Keratinocyte (primary cell): ENCODE measurements at regions not wholly inside any gene's neighbourhood (a gene's known extent, or its start where the extent isn't known, plus 50 kb on each side); places are given as distances from the start of the nearest gene placed in this dataset.

Experiments used
- DNase-seq: peaks from one replicate; pipeline ENCODE4 v3.0.0-alpha.2; 2011; ENCODE audit warnings: low read depth, missing footprints, low spot score
- FAIRE-seq: peaks from 2 replicates; lab custom pipeline; 2011; peaks lifted over from hg19 to GRCh38; lab: Jason Lieb, UNC
- H2AFZ ChIP-seq: 2 replicates; pipeline ENCODE4 v1.6.0; 2012; ENCODE audit warnings: low read length, control low read depth, inconsistent platforms; ENCODE audit not compliant: control insufficient read depth
- H3K27ac ChIP-seq: 2 replicates; pipeline ENCODE4 v1.5.1; 2011; ENCODE audit warnings: low read length; ENCODE audit not compliant: control insufficient read depth, insufficient read depth
- H3K27me3 ChIP-seq: 3 replicates; pipeline ENCODE4 v1.6.0; 2011; ENCODE audit warnings: low read length; ENCODE audit not compliant: control insufficient read depth, insufficient read depth; ENCODE audit errors: extremely low read depth
- H3K36me3 ChIP-seq, 2 experiments: 2 replicates in 1 of 2; 3 replicates in 1 of 2; pipeline ENCODE4 v1.5.1; 2011; ENCODE audit warnings: low read length in 2 of 2, mild to moderate bottlenecking in 1 of 2; ENCODE audit not compliant: control insufficient read depth in 2 of 2, insufficient read depth in 2 of 2; ENCODE audit errors: extremely low read depth in 1 of 2
- H3K4me1 ChIP-seq: 3 replicates; pipeline ENCODE4 v1.5.1; 2011; ENCODE audit warnings: low read length; ENCODE audit not compliant: control insufficient read depth, insufficient read depth; ENCODE audit errors: extremely low read depth
- H3K4me2 ChIP-seq: 3 replicates; pipeline ENCODE4 v1.6.0; 2011; ENCODE audit warnings: low read depth, low read length; ENCODE audit not compliant: control insufficient read depth, insufficient read depth; ENCODE audit errors: extremely low read depth
- H3K4me3 ChIP-seq, 3 experiments: fragments of 200-600 bp in 1 of 3; sonication (generic) in 1 of 3; 2 replicates in 2 of 3; 3 replicates in 1 of 3; pipeline ENCODE4 v1.5.1; 2011 to 2016; ENCODE audit warnings: low read length in 3 of 3, mild to moderate bottlenecking in 3 of 3, control low read depth in 2 of 3, inconsistent platforms in 1 of 3, low read depth in 1 of 3, mixed read lengths in 1 of 3, mixed run types in 1 of 3, moderate library complexity in 1 of 3; ENCODE audit not compliant: control insufficient read depth in 2 of 3, insufficient read depth in 2 of 3; ENCODE audit errors: extremely low read depth in 1 of 3
- H3K79me2 ChIP-seq: 2 replicates; pipeline ENCODE4 v1.6.0; 2012; ENCODE audit warnings: low read length; ENCODE audit not compliant: control insufficient read depth, insufficient read depth
- H3K9ac ChIP-seq: 3 replicates; pipeline ENCODE4 v1.6.0; 2011; ENCODE audit warnings: low read length; ENCODE audit not compliant: control insufficient read depth, insufficient read depth; ENCODE audit errors: extremely low read depth
- H3K9me1 ChIP-seq: 3 replicates; pipeline ENCODE4 v1.6.0; 2011; ENCODE audit warnings: low read length; ENCODE audit not compliant: control insufficient read depth, insufficient read depth; ENCODE audit errors: extremely low read depth
- H3K9me3 ChIP-seq: 2 replicates; pipeline ENCODE4 v1.5.1; 2012; ENCODE audit warnings: low read depth, low read length; ENCODE audit not compliant: control insufficient read depth
- H4K20me1 ChIP-seq: 3 replicates; pipeline ENCODE4 v1.6.0; 2011; ENCODE audit warnings: low read length; ENCODE audit not compliant: control insufficient read depth, insufficient read depth; ENCODE audit errors: extremely low read depth
- CTCF ChIP-seq, 3 experiments: IDR thresholded peaks in 1 of 3; conservative IDR thresholded peaks in 1 of 3; optimal IDR thresholded peaks in 1 of 3; 2 replicates in 2 of 3; 3 replicates in 1 of 3; pipeline versions ENCODE3 to v1.5.1; 2011; ENCODE audit warnings: low read length in 3 of 3, mild to moderate bottlenecking in 3 of 3, moderate library complexity in 2 of 3, control low read depth in 1 of 3, inconsistent platforms in 1 of 3; ENCODE audit not compliant: insufficient read depth in 2 of 3; ENCODE audit errors: extremely low read depth in 1 of 3
- EZH2 ChIP-seq: IDR thresholded peaks from one replicate; pipeline ENCODE4 v1.6.1; 2012; ENCODE audit warnings: inconsistent platforms, mild to moderate bottlenecking, low read length, moderate library complexity
- dilution Hi-C: fragments of 300-500 bp; cut with MboI; formaldehyde crosslinking; loops from one replicate; pipeline ENCODE4 v1.7.0; 2020; ENCODE audit warnings: low sequenced_read_pairs; ENCODE audit not compliant: extremely low pct_ligation_motif_present

- Histone ChIP-seq H3K27me3 (no peaks in the 10 kb centered on the region), H3K9me1 (no peaks in the 10 kb centered on the region), H3K4me3 (no peak overlapping the region), H2AFZ (no peak overlapping the region), H3K4me2 (no peak overlapping the region), H3K36me3 (no peaks in the 10 kb centered on the region), H3K9ac (no peak overlapping the region), H3K79me2 (no peaks in the 10 kb centered on the region), H3K27ac (no peak overlapping the region), H3K9me3 (no peaks in the 10 kb centered on the region), H4K20me1 (no peaks in the 10 kb centered on the region), H3K4me1 (no peaks in the 10 kb centered on the region)
- DNase-seq (no peak), FAIRE-seq (no peak)
- dilution Hi-C loops = no loop called here
- no peak for TF ChIP-seq EZH2
- TF ChIP-seq CTCF (optimal IDR thresholded peaks at IDR 0.05 in 1 of 3, IDR thresholded peaks at IDR 0.05 in 1 of 3, conservative IDR thresholded peaks at IDR 0.05 in 1 of 3; ENCODE audit: extremely low read depth in 1 of 3, insufficient read depth in 2 of 3, low read length in 3 of 3) = no peak
Measured at GRCh38 chr12:13786646-13787045, 194.8 kb downstream of the GRIN2B start.

GRCh38 chr12:13784504-13784903 lies 196.9 kb downstream of the GRIN2B start:
- H4K20me1 ChIP-seq = no peaks in the 10 kb centered on the region
- H3K4me2 ChIP-seq = no peak overlapping the region
- H3K9me1 ChIP-seq = no peaks in the 10 kb centered on the region
- no peaks in the 10 kb centered on the region for H3K27me3 ChIP-seq
- H3K36me3 ChIP-seq = no peaks in the 10 kb centered on the region
- H3K9me3 ChIP-seq = no peaks in the 10 kb centered on the region
- no peak overlapping the region for H3K9ac ChIP-seq
- FAIRE-seq = no peak
- no peaks in the 10 kb centered on the region for H3K4me1 ChIP-seq
- no peak overlapping the region for H3K4me3 ChIP-seq
- DNase-seq = no peak
- TF ChIP-seq EZH2 (no peak), CTCF (optimal IDR thresholded peaks at IDR 0.05 in 1 of 3, IDR thresholded peaks at IDR 0.05 in 1 of 3, conservative IDR thresholded peaks at IDR 0.05 in 1 of 3; ENCODE audit: extremely low read depth in 1 of 3, insufficient read depth in 2 of 3, low read length in 3 of 3) (no peak)
- H3K27ac ChIP-seq = no peak overlapping the region
- dilution Hi-C loops = no loop called here
- H3K79me2 ChIP-seq = no peaks in the 10 kb centered on the region
- no peak overlapping the region for H2AFZ ChIP-seq
